Chondrocyte (in vitro differentiated cells): ENCODE measurements at regions not wholly inside any gene's neighbourhood (a gene's known extent, or its start where the extent isn't known, plus 50 kb on each side); places are given as distances from the start of the nearest gene placed in this dataset.

Experiments used
- DNase-seq: peaks from one replicate; pipeline ENCODE4 v3.0.0; 2021; ENCODE audit warnings: mixed read lengths, low spot score
- H3K27ac Mint-ChIP-seq: one replicate; pipeline ENCODE4 v1.8.0; 2021; ENCODE audit warnings: mild to moderate bottlenecking, moderate library complexity, mixed read lengths; ENCODE audit not compliant: unreplicated experiment
- H3K27me3 Mint-ChIP-seq: 2 replicates; pipeline ENCODE4 v1.8.0; 2021; ENCODE audit warnings: low read depth, mixed read lengths
- H3K36me3 Mint-ChIP-seq: 2 replicates; pipeline ENCODE4 v1.8.0; 2021; ENCODE audit warnings: low read depth, mixed read lengths
- H3K4me1 Mint-ChIP-seq: 2 replicates; pipeline ENCODE4 v1.8.0; 2021; ENCODE audit warnings: low read depth, mild to moderate bottlenecking, mixed read lengths
- H3K4me3 Mint-ChIP-seq: one replicate; pipeline ENCODE4 v1.8.0; 2021; ENCODE audit warnings: mild to moderate bottlenecking, moderate library complexity, mixed read lengths; ENCODE audit not compliant: unreplicated experiment
- H3K9me3 Mint-ChIP-seq: 2 replicates; pipeline ENCODE4 v1.8.0; 2021; ENCODE audit warnings: low read depth, mixed read lengths
- TF ChIP-seq, protein P1 (sequence below): fragments of 200-600 bp; sonication (generic); IDR thresholded peaks from 2 replicates; pipeline ENCODE4 v1.5.0; 2021; ENCODE audit warnings: antibody characterized with exemption, mild to moderate bottlenecking, moderate library complexity

DNA sequence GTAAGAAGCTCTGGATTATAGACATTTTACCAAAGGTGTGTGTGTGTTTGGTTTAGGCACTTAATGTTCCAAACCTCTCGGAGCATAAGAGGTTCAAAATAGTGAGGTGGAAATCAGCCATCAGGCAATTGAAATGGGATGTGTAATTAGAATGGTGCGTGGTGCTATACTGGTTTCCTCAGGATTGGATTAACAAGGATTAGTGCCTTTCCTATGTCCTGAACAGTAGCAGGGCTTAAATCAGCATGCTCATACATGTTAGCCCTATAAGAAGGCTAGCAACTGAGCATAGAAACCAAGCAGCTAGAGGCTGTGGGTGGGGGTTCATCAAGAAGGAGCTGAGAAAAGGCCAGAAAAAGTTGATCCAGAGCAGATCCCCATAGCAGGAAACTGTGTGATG, 256.8 kb upstream of the CXXC4 start:
- Mint-ChIP-seq H3K4me1 (no peaks in the 10 kb centered on the region), H3K9me3 (peaks cover 4% of the 10 kb centered on the region), H3K4me3 (no peak overlapping the region), H3K27ac (no peak overlapping the region), H3K36me3 (no peaks in the 10 kb centered on the region), H3K27me3 (peaks cover 3% of the 10 kb centered on the region)
- TF ChIP-seq, protein P1, sequence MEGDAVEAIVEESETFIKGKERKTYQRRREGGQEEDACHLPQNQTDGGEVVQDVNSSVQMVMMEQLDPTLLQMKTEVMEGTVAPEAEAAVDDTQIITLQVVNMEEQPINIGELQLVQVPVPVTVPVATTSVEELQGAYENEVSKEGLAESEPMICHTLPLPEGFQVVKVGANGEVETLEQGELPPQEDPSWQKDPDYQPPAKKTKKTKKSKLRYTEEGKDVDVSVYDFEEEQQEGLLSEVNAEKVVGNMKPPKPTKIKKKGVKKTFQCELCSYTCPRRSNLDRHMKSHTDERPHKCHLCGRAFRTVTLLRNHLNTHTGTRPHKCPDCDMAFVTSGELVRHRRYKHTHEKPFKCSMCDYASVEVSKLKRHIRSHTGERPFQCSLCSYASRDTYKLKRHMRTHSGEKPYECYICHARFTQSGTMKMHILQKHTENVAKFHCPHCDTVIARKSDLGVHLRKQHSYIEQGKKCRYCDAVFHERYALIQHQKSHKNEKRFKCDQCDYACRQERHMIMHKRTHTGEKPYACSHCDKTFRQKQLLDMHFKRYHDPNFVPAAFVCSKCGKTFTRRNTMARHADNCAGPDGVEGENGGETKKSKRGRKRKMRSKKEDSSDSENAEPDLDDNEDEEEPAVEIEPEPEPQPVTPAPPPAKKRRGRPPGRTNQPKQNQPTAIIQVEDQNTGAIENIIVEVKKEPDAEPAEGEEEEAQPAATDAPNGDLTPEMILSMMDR = no peak
- no peak for DNase-seq

DNA sequence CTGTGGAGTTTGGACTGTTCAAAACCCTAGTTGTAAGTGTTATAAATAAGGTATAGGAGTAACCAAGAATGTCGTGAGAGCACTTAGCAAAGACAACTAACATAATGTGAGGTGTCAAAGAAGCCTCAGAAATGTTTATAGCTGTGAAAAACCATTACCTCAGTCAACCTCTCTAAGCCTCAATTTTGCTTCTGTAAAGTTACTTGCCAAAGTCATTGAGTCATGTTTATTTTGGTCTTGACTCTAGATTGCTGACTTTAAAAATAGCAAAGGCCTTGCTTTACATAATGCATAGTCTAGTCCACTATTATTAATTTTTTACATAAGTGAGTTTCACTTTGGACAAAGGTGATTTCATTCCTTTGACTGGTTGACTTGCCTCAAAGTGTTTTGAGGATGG, 257.6 kb upstream of the CXXC4 start:
- Mint-ChIP-seq H3K4me3 (no peak overlapping the region), H3K36me3 (no peaks in the 10 kb centered on the region), H3K27ac (no peak overlapping the region), H3K4me1 (no peaks in the 10 kb centered on the region), H3K27me3 (peaks cover 3% of the 10 kb centered on the region), H3K9me3 (peaks cover 4% of the 10 kb centered on the region)
- no peak for DNase-seq
- TF ChIP-seq, protein P1 = no peak

- Mint-ChIP-seq H3K36me3 (no peaks in the 10 kb centered on the region), H3K4me3 (no peak overlapping the region), H3K27me3 (peaks cover 2% of the 10 kb centered on the region), H3K9me3 (peaks cover 4% of the 10 kb centered on the region), H3K27ac (no peak overlapping the region), H3K4me1 (no peaks in the 10 kb centered on the region)
- TF ChIP-seq, protein P1 = no peak
- no peak for DNase-seq
These were observed 262.1 kb upstream of the CXXC4 start for GRCh38 chr4:104756837-104757236.

DNA sequence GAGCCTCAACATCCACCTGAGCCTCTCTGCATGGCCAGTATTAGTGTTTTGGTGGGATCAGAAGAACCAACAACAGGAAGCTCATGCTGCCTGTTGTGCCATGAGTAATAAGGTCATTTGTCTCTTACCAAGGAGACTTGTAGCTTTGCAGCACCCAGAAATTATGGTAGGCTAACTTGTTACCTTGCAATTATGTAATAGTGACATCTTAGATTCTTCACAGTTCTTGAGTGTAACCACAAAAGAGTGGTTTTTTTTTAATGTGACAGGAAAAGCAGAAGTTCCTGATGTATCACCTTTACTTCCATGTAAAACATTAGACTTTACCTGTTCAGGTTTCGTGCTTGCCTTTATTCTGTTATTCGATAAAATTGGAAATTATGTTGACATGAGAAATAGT, 263.9 kb upstream of the CXXC4 start:
- Mint-ChIP-seq H3K4me1 (no peaks in the 10 kb centered on the region), H3K27ac (no peak overlapping the region), H3K36me3 (no peaks in the 10 kb centered on the region), H3K4me3 (no peak overlapping the region), H3K27me3 (peaks cover 7% of the 10 kb centered on the region), H3K9me3 (peaks cover 4% of the 10 kb centered on the region)
- DNase-seq = no peak
- TF ChIP-seq, protein P1 = no peak

DNA sequence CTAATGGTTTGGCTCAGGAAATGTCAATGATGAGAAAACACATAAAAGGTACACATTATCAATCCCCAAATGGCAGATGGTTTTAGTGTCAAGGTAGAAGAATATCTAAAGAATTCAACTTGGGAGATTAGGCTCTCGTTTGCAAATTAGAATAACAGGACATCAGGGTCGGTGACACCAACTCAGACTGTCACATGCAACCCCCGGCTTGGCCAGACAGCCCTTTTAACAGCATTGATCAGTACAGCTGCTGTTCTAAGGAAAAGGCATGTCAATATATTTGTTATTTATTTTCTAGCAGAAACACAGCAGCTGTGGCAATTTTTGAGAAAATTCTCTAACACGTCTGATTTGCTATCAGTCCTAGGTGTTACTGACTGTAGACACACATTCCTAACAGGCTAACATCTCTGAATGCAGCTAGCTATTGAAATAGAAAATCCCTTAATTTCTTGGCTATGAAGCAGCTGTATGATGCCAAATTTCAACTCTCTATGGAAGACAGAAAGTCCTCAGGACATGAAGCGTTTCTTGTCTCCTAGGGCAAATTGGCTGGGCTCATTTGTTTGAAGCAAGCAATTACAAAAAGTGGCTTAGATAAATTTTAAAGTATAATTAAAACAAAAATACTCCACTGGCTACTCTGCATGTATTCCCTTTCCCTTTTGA, 269.0 kb upstream of the CXXC4 start:
- H3K36me3 Mint-ChIP-seq = no peaks in the 10 kb centered on the region
- no peaks in the 10 kb centered on the region for H3K9me3 Mint-ChIP-seq

More for the DNA sequence above, 269.0 kb upstream of the CXXC4 start:
- H3K4me1 Mint-ChIP-seq = no peaks in the 10 kb centered on the region
- H3K27me3 Mint-ChIP-seq = peaks cover 5% of the 10 kb centered on the region
- H3K4me3 Mint-ChIP-seq = no peak overlapping the region
- no peak for DNase-seq
- TF ChIP-seq, protein P1 = no peak
- H3K27ac Mint-ChIP-seq = no peak overlapping the region
